CD4-positive, alpha-beta T cell (primary cell): ENCODE measurements at regions not wholly inside any gene's neighbourhood (a gene's known extent, or its start where the extent isn't known, plus 50 kb on each side); places are given as distances from the start of the nearest gene placed in this dataset.

Source experiments
- ATAC-seq: fragments of 200-7000 bp; cut with Tn5 transposase; one replicate; pipeline ENCODE4 v1.10.0; 2022; ENCODE audit warnings: mild to moderate bottlenecking; ENCODE audit not compliant: poor library complexity
- CTCF ChIA-PET: fragments of 350-600 bp; sonication (Branson Sonifier 250); formaldehyde crosslinking; loops from one replicate; lab custom pipeline; 2021; ENCODE audit warnings: antibody characterized with exemption, inconsistent platforms; lab: Charles Lee
- POLR2A ChIA-PET: fragments of 350-600 bp; sonication (Branson Sonifier 250); formaldehyde crosslinking; loops from one replicate; lab custom pipeline; 2021; ENCODE audit warnings: antibody characterized with exemption, inconsistent platforms; lab: Charles Lee
- DNase-seq, 14 experiments: peaks; one replicate each; pipeline ENCODE4 v3.0.0-alpha.2; 2013 to 2020; ENCODE audit warnings: mixed read lengths in 2 of 14
- H3K27ac ChIP-seq, 2 donors: one replicate each; pipeline versions ENCODE4 v1.5.1 to v1.7.0; 2013; ENCODE audit warnings: low read length in 2 of 2, low read depth in 1 of 2, mild to moderate bottlenecking in 1 of 2
- H3K27me3 ChIP-seq, 2 experiments: 1 replicate in 1 of 2; 2 replicates in 1 of 2; pipeline versions ENCODE4 v1.6.1 to v1.7.0; 2013; ENCODE audit warnings: low read length in 2 of 2, control low read depth in 1 of 2, mild to moderate bottlenecking in 1 of 2, moderate library complexity in 1 of 2; ENCODE audit not compliant: insufficient read depth in 2 of 2, control insufficient read depth in 1 of 2
- H3K36me3 ChIP-seq: one replicate; pipeline ENCODE4 v1.6.1; 2013; ENCODE audit warnings: low read length, control low read depth; ENCODE audit not compliant: insufficient read depth
- H3K4me1 ChIP-seq: one replicate; pipeline ENCODE4 v1.6.1; 2013; ENCODE audit warnings: low read length, control low read depth; ENCODE audit not compliant: insufficient read depth
- H3K4me3 ChIP-seq: one replicate; pipeline ENCODE4 v1.5.1; 2013; ENCODE audit warnings: mild to moderate bottlenecking, low read length, moderate library complexity
- H3K9me3 ChIP-seq, 2 experiments: 1 replicate in 1 of 2; 2 replicates in 1 of 2; pipeline versions ENCODE4 v1.6.1 to v1.7.0; 2013; ENCODE audit warnings: low read length in 2 of 2, mild to moderate bottlenecking in 2 of 2, control low read depth in 1 of 2, moderate library complexity in 1 of 2; ENCODE audit not compliant: control insufficient read depth in 1 of 2, insufficient read depth in 1 of 2
- H3K27ac Mint-ChIP-seq: one replicate; pipeline ENCODE4 v1.8.0; 2020; ENCODE audit warnings: mixed read lengths
- H3K27me3 Mint-ChIP-seq: one replicate; pipeline ENCODE4 v1.8.0; 2021; ENCODE audit warnings: mixed read lengths
- H3K36me3 Mint-ChIP-seq: one replicate; pipeline ENCODE4 v1.8.0; 2021; ENCODE audit warnings: low read depth, mixed read lengths
- H3K4me1 Mint-ChIP-seq: one replicate; pipeline ENCODE4 v1.8.0; 2021; ENCODE audit warnings: low read depth, mixed read lengths
- H3K4me3 Mint-ChIP-seq: one replicate; pipeline ENCODE4 v1.8.0; 2020; ENCODE audit warnings: mild to moderate bottlenecking, mixed read lengths
- H3K9me3 Mint-ChIP-seq: one replicate; pipeline ENCODE4 v1.8.0; 2020; ENCODE audit warnings: mixed read lengths
- CTCF ChIP-seq: fragments of 200-600 bp; IDR thresholded peaks from one replicate; pipeline ENCODE4 v1.8.0; 2022; ENCODE audit warnings: antibody characterized with exemption, mild to moderate bottlenecking
- intact Hi-C, 2 experiments: fragments of 100-400 bp; cut with DNase I in 1 of 2; cut with micrococcal nuclease in 1 of 2; formaldehyde crosslinking; loops; one replicate each; pipeline versions ENCODE4 v1.15.1 to v1.9.0; 2023 to 2025; cut with DNase I, micrococcal nuclease

- no peaks in the 10 kb centered on the region for H3K4me1 ChIP-seq
- H3K27ac ChIP-seq = no peak overlapping the region
- Mint-ChIP-seq H3K36me3 (no peaks in the 10 kb centered on the region), H3K27ac (no peak overlapping the region), H3K4me3 (no peak overlapping the region), H3K27me3 (no peaks in the 10 kb centered on the region), H3K9me3 (no peaks in the 10 kb centered on the region), H3K4me1 (no peaks in the 10 kb centered on the region)
- H3K4me3 ChIP-seq = no peak overlapping the region
- no peak for TF ChIP-seq CTCF
- no peaks in the 10 kb centered on the region for H3K27me3 ChIP-seq
- CTCF ChIA-PET = no interaction called here
- intact Hi-C loops = loop anchor here in 1 of 2 experiments (10.0 kb wide), 1 partner anchor 58 kb away; no protein-coding TSS in a partner anchor
- DNase-seq (no peak), ATAC-seq (no peak)
- POLR2A ChIA-PET = no interaction called here
- H3K36me3 ChIP-seq = no peaks in the 10 kb centered on the region
- no peaks in the 10 kb centered on the region for H3K9me3 ChIP-seq
These were observed 248.7 kb upstream of the PIK3C3 start for GRCh38 chr18:41706301-41706700.

- POLR2A ChIA-PET = no interaction called here
- CTCF ChIA-PET = no interaction called here
- H3K4me3 ChIP-seq = no peak overlapping the region
- intact Hi-C loops = loop anchor here in 1 of 2 experiments (10.0 kb wide), 1 partner anchor 61 kb away; no protein-coding TSS in a partner anchor
- H3K27me3 ChIP-seq = no peaks in the 10 kb centered on the region
- no peaks in the 10 kb centered on the region for H3K4me1 Mint-ChIP-seq
- no peaks in the 10 kb centered on the region for H3K36me3 Mint-ChIP-seq
- no peak overlapping the region for H3K27ac ChIP-seq
- H3K27me3 Mint-ChIP-seq = no peaks in the 10 kb centered on the region
- H3K4me3 Mint-ChIP-seq = no peak overlapping the region
- TF ChIP-seq CTCF = no peak
- ATAC-seq = no peak
- no peak overlapping the region for H3K27ac Mint-ChIP-seq
- no peaks in the 10 kb centered on the region for H3K4me1 ChIP-seq
- DNase-seq = no peak
- no peaks in the 10 kb centered on the region for H3K36me3 ChIP-seq
- no peaks in the 10 kb centered on the region for H3K9me3 Mint-ChIP-seq
- no peaks in the 10 kb centered on the region for H3K9me3 ChIP-seq
These were observed 251.1 kb upstream of the PIK3C3 start for GRCh38 chr18:41703744-41704530.

GRCh38 chr18:41700416-41700815, 254.6 kb upstream of the PIK3C3 start:
- DNase-seq (no peak), ATAC-seq (no peak)
- no peaks in the 10 kb centered on the region for H3K27me3 ChIP-seq
- TF ChIP-seq CTCF = no peak
- POLR2A ChIA-PET = no interaction called here
- no peak overlapping the region for H3K4me3 ChIP-seq
- no peaks in the 10 kb centered on the region for H3K9me3 Mint-ChIP-seq
- H3K27me3 Mint-ChIP-seq = no peaks in the 10 kb centered on the region
- H3K27ac ChIP-seq = no peak overlapping the region
- intact Hi-C loops = loop anchor here in 1 of 2 experiments (10.0 kb wide), 1 partner anchor 64 kb away; no protein-coding TSS in a partner anchor
- H3K4me1 ChIP-seq = no peaks in the 10 kb centered on the region
- no peaks in the 10 kb centered on the region for H3K4me1 Mint-ChIP-seq
- no peak overlapping the region for H3K27ac Mint-ChIP-seq
- no peaks in the 10 kb centered on the region for H3K36me3 Mint-ChIP-seq
- no peak overlapping the region for H3K4me3 Mint-ChIP-seq
- CTCF ChIA-PET = no interaction called here
- no peaks in the 10 kb centered on the region for H3K9me3 ChIP-seq
- H3K36me3 ChIP-seq = no peaks in the 10 kb centered on the region
